OCI-LY7 (cell line): ENCODE measurements at regions not wholly inside any gene's neighbourhood (a gene's known extent, or its start where the extent isn't known, plus 50 kb on each side); places are given as distances from the start of the nearest gene placed in this dataset.

Experiments used
- EZH2phosphoT487 ChIP-seq: fragments of 200-600 bp; sonication (generic); IDR thresholded peaks from 2 replicates; pipeline ENCODE4 v1.6.1; 2018; ENCODE audit warnings: low read depth, borderline replicate concordance, mild to moderate bottlenecking, mixed run types, antibody characterized with exemption, low read length, moderate library complexity, mixed read lengths
- TF ChIP-seq, protein P1 (sequence below): fragments of 200-600 bp; sonication (generic); conservative IDR thresholded peaks from 2 replicates; pipeline ENCODE4 v1.5.1; 2014; ENCODE audit warnings: mild to moderate bottlenecking, antibody characterized with exemption, low read length, moderate library complexity, mixed read lengths

DNA sequence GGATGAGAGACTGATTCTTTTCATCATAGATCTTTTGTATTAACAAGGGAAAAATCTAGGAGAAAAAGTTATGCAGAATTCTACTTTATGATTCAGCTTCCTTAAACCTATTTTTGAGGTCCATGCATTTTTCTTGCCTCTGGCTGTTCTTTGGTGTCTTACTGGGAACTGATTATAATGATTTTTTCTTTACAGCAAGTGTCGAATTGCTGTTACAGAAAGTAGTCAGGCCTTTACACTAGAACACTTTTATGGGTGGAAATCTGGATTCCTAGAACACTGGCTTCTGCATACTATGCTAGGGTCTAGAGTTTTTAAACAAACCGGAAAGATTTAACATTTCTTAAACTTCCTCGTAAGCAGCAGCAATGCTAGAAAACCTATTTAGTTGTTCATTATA is 302.6 kb downstream of the NUP35 start:
- TF ChIP-seq, protein P1, sequence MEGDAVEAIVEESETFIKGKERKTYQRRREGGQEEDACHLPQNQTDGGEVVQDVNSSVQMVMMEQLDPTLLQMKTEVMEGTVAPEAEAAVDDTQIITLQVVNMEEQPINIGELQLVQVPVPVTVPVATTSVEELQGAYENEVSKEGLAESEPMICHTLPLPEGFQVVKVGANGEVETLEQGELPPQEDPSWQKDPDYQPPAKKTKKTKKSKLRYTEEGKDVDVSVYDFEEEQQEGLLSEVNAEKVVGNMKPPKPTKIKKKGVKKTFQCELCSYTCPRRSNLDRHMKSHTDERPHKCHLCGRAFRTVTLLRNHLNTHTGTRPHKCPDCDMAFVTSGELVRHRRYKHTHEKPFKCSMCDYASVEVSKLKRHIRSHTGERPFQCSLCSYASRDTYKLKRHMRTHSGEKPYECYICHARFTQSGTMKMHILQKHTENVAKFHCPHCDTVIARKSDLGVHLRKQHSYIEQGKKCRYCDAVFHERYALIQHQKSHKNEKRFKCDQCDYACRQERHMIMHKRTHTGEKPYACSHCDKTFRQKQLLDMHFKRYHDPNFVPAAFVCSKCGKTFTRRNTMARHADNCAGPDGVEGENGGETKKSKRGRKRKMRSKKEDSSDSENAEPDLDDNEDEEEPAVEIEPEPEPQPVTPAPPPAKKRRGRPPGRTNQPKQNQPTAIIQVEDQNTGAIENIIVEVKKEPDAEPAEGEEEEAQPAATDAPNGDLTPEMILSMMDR, result no peak
- TF ChIP-seq EZH2phosphoT487, result no peak
